Peyer's patch (tissue), 4 donors: ENCODE measurements at regions not wholly inside any gene's neighbourhood (a gene's known extent, or its start where the extent isn't known, plus 50 kb on each side); places are given as distances from the start of the nearest gene placed in this dataset.

ENCODE experiments used
- DNase-seq, 3 donors: peaks; one replicate each; pipeline ENCODE4 v3.0.0-alpha.2; 2017 to 2019
- H3K27ac ChIP-seq, 4 donors: fragments of 200-600 bp; sonication (generic); one replicate each; pipeline ENCODE4 v1.5.1; 2016 to 2019
- H3K27me3 ChIP-seq, 2 donors: fragments of 200-600 bp; sonication (generic); one replicate each; pipeline ENCODE4 v1.5.1; 2019
- H3K36me3 ChIP-seq, 3 donors: fragments of 200-600 bp; sonication (generic); one replicate each; pipeline ENCODE4 v1.5.1; 2016 to 2019
- H3K4me1 ChIP-seq, 4 donors: fragments of 200-600 bp; sonication (generic); one replicate each; pipeline ENCODE4 v1.5.1; 2016 to 2019
- H3K4me3 ChIP-seq, 4 donors: fragments of 200-600 bp; sonication (generic); 1 replicate in 3 of 4; 2 replicates in 1 of 4; pipeline ENCODE4 v1.5.1; 2016 to 2019; ENCODE audit warnings: mild to moderate bottlenecking in 1 of 4
- H3K9me3 ChIP-seq, 4 donors: fragments of 200-600 bp; sonication (generic); one replicate each; pipeline ENCODE4 v1.5.1; 2016 to 2019; ENCODE audit warnings: mild to moderate bottlenecking in 1 of 4
- CTCF ChIP-seq, 6 experiments: fragments of 450-650 bp in 4 of 6; fragments of 200-600 bp in 2 of 6; sonication (generic) in 1 of 6; IDR thresholded peaks; one replicate each; pipeline ENCODE4 v1.5.1; 2017 to 2019; ENCODE audit warnings: antibody characterized with exemption in 6 of 6, mild to moderate bottlenecking in 3 of 6, moderate library complexity in 1 of 6
- POLR2A ChIP-seq, 2 donors: fragments of 450-650 bp; IDR thresholded peaks; one replicate each; pipeline ENCODE4 v1.5.1; 2017; ENCODE audit warnings: antibody characterized with exemption in 2 of 2, mild to moderate bottlenecking in 2 of 2, moderate library complexity in 2 of 2

GRCh38 chr5:89273289-89273688, 390.3 kb upstream of the MEF2C start:
- no peak overlapping the region for H3K27ac ChIP-seq
- no peak for DNase-seq
- no peaks in the 10 kb centered on the region for H3K4me1 ChIP-seq
- H3K27me3 ChIP-seq, result no peaks in the 10 kb centered on the region
- no peaks in the 10 kb centered on the region for H3K9me3 ChIP-seq
- H3K4me3 ChIP-seq, result no peak overlapping the region
- TF ChIP-seq CTCF (IDR thresholded peaks at IDR 0.05) (no peak), POLR2A (IDR thresholded peaks at IDR 0.05) (no peak)
- no peaks in the 10 kb centered on the region for H3K36me3 ChIP-seq

- no peak for DNase-seq
- Histone ChIP-seq H3K27ac (no peak overlapping the region), H3K36me3 (no peaks in the 10 kb centered on the region), H3K4me3 (no peak overlapping the region), H3K27me3 (no peaks in the 10 kb centered on the region), H3K4me1 (no peaks in the 10 kb centered on the region), H3K9me3 (no peaks in the 10 kb centered on the region)
- TF ChIP-seq CTCF (IDR thresholded peaks at IDR 0.05) (no peak), POLR2A (IDR thresholded peaks at IDR 0.05) (no peak)
Observed at GRCh38 chr5:89270901-89271300, 387.9 kb upstream of the MEF2C start.

GRCh38 chr5:89269721-89270120, 386.7 kb upstream of the MEF2C start:
- H3K4me3 ChIP-seq, result no peak overlapping the region
- no peak for DNase-seq
- no peak for TF ChIP-seq CTCF (IDR thresholded peaks at IDR 0.05)
- TF ChIP-seq POLR2A (IDR thresholded peaks at IDR 0.05), result no peak
- H3K36me3 ChIP-seq, result no peaks in the 10 kb centered on the region
- H3K9me3 ChIP-seq, result no peaks in the 10 kb centered on the region
- no peak overlapping the region for H3K27ac ChIP-seq
- H3K27me3 ChIP-seq, result no peaks in the 10 kb centered on the region
- H3K4me1 ChIP-seq, result no peaks in the 10 kb centered on the region

- Histone ChIP-seq H3K9me3 (no peaks in the 10 kb centered on the region), H3K27me3 (no peaks in the 10 kb centered on the region), H3K36me3 (no peaks in the 10 kb centered on the region), H3K4me1 (no peaks in the 10 kb centered on the region), H3K27ac (peak overlapping the region in 1 of 4 donors; percentile 46), H3K4me3 (no peak overlapping the region)
- peak in 1 of 3 donors; percentile 30 for DNase-seq
- no peak for TF ChIP-seq POLR2A (IDR thresholded peaks at IDR 0.05)
- no peak for TF ChIP-seq CTCF (IDR thresholded peaks at IDR 0.05)
Observed at GRCh38 chr5:89268460-89268859, 385.5 kb upstream of the MEF2C start.

GRCh38 chr5:89267788-89268187, 384.8 kb upstream of the MEF2C start:
- DNase-seq, result no peak
- Histone ChIP-seq H3K9me3 (no peaks in the 10 kb centered on the region), H3K27me3 (no peaks in the 10 kb centered on the region), H3K27ac (peak overlapping the region in 1 of 4 donors; percentile 46), H3K4me1 (no peaks in the 10 kb centered on the region), H3K36me3 (no peaks in the 10 kb centered on the region), H3K4me3 (no peak overlapping the region)
- TF ChIP-seq POLR2A (IDR thresholded peaks at IDR 0.05) (no peak), CTCF (IDR thresholded peaks at IDR 0.05) (no peak)

- TF ChIP-seq POLR2A (IDR thresholded peaks at IDR 0.05) (no peak), CTCF (IDR thresholded peaks at IDR 0.05) (no peak)
- Histone ChIP-seq H3K4me1 (no peaks in the 10 kb centered on the region), H3K36me3 (no peaks in the 10 kb centered on the region), H3K27ac (no peak overlapping the region), H3K9me3 (no peaks in the 10 kb centered on the region), H3K27me3 (no peaks in the 10 kb centered on the region), H3K4me3 (no peak overlapping the region)
- no peak for DNase-seq
Observed at GRCh38 chr5:89265511-89266179, 382.7 kb upstream of the MEF2C start.
